HAP-1 (cell line): ENCODE measurements at regions not wholly inside any gene's neighbourhood (a gene's known extent, or its start where the extent isn't known, plus 50 kb on each side); places are given as distances from the start of the nearest gene placed in this dataset.
"Not testable (repeated sequence)": the region's sequence is repeated elsewhere in the genome, so short reads cannot be mapped to it uniquely, and the experiment has no call there.

Experiments
- DNase-seq, 2 experiments: peaks; one replicate each; pipeline ENCODE4 v3.0.0-alpha.2; 2016 to 2020; ENCODE audit warnings: low spot score in 2 of 2
- H3K27me3 ChIP-seq: fragments of 250-450 bp; sonication (Bioruptor Pico); 2 replicates; pipeline ENCODE4 v1.5.1; 2020; ENCODE audit warnings: low read depth, mild to moderate bottlenecking, moderate library complexity
- H3K36me3 ChIP-seq: fragments of 250-450 bp; sonication (Bioruptor Pico); replicated peaks from 2 replicates; pipeline ENCODE4 v1.5.1; 2020; ENCODE audit warnings: mild to moderate bottlenecking
- H3K4me1 ChIP-seq: fragments of 250-450 bp; sonication (Bioruptor Pico); 2 replicates; pipeline ENCODE4 v1.5.1; 2020; ENCODE audit warnings: mild to moderate bottlenecking
- H3K4me3 ChIP-seq: fragments of 250-450 bp; sonication (Bioruptor Pico); 2 replicates; pipeline ENCODE4 v1.5.1; 2020; ENCODE audit warnings: mild to moderate bottlenecking, moderate library complexity
- H3K9me3 ChIP-seq: fragments of 250-450 bp; sonication (Bioruptor Pico); 2 replicates; pipeline ENCODE4 v1.5.1; 2020; ENCODE audit warnings: mild to moderate bottlenecking, moderate library complexity
- in situ Hi-C: fragments of 300-500 bp; cut with MboI; formaldehyde crosslinking; loops from 3 replicates; pipeline ENCODE4 v1.14.3; 2020; ENCODE audit warnings: low sequenced_read_pairs, inconsistent platforms, mixed read lengths

- Histone ChIP-seq H3K4me1 (no peaks in the 10 kb centered on the region), H3K9me3 (no peaks in the 10 kb centered on the region), H3K27me3 (no peaks in the 10 kb centered on the region), H3K36me3 (no peaks in the 10 kb centered on the region), H3K4me3 (no peak overlapping the region)
- DNase-seq: no peak
- in situ Hi-C loops: no loop called here
These were observed 353.9 kb upstream of the LMCD1 start for GRCh38 chr3:8147711-8148110.

DNA sequence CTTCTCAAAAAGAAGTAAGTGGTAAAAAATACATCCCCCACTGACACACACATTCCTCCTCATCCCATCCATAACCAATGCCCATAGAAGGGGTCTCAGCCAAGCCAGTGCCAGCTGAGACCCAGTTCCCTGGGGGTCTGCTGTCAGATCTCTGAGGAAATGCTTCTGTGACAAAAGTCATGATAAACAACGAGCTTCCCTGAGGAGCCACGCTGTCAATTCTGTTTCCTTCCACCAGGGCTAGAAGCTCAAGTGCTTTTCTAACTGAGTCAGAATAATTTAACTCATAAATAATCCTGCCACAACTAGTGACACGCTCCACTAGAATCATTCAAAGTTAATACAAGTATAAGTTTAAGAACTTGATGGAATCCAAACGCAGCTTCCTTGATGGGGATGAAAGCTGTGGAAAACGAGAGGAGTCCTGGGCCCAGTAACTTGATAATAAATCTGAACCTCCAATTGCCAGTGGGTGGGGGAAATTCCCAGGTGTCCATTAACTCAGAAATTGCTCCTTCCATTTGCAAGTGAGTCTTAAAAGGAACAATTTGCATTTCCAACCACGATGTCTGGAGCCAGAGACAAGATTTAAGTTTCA lies 348.7 kb upstream of the LMCD1 start:
- Histone ChIP-seq H3K4me3 (no peak overlapping the region), H3K9me3 (no peaks in the 10 kb centered on the region), H3K4me1 (no peaks in the 10 kb centered on the region), H3K27me3 (no peaks in the 10 kb centered on the region), H3K36me3 (no peaks in the 10 kb centered on the region)
- no peak for DNase-seq
- in situ Hi-C loops: no loop called here

DNA sequence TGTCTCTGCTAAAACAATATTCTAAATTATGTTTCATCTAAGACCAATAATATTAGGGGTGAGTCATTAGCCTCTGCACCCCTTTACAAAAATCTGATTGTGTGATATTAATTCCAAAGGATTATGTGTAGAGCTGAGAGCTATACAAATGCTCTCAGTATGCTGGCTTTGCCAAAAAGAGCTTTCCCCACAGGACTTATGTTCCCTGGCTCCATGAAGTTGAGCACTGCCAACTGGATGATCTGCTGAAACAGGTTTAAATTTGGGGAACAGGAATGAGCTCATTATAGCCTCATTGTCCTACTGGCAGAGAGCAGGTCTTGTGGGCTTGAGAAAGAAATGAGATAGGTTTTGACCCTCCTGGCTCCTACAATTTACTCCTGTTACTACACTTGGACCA lies 347.8 kb upstream of the LMCD1 start:
- no peak for DNase-seq

GRCh38 chr3:8154617-8155016 lies 347.0 kb upstream of the LMCD1 start:
- Histone ChIP-seq H3K4me3 (no peak overlapping the region), H3K9me3 (no peaks in the 10 kb centered on the region), H3K27me3 (no peaks in the 10 kb centered on the region), H3K4me1 (no peaks in the 10 kb centered on the region), H3K36me3 (no peaks in the 10 kb centered on the region)
- no peak for DNase-seq
- in situ Hi-C loops: no loop called here

More for the DNA sequence above, 347.8 kb upstream of the LMCD1 start:
- in situ Hi-C loops: no loop called here
- Histone ChIP-seq H3K4me1 (no peaks in the 10 kb centered on the region), H3K36me3 (no peaks in the 10 kb centered on the region), H3K9me3 (no peaks in the 10 kb centered on the region), H3K4me3 (no peak overlapping the region), H3K27me3 (no peaks in the 10 kb centered on the region)

DNA sequence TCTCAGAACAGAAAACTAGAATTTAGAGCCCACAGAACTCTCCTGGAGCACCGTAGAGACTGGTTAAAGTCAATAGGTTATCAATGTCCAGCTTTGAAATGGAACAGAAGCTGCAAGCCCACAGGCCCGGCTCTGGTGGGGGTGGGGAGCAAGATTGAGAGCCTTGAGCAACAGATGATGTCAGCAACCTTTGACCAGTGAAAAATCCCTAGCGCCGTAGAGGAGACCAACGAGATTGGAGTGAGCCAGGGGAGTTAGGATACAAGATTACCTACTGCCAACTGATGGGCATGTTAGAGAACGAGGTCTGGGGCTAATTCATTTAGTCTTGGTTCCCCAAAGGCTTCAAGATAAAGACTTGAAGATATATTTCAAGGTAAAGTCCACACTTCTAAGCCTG lies 345.5 kb upstream of the LMCD1 start:
- in situ Hi-C loops: no loop called here
- H3K27me3 ChIP-seq: no peaks in the 10 kb centered on the region
- no peak for DNase-seq

DNA sequence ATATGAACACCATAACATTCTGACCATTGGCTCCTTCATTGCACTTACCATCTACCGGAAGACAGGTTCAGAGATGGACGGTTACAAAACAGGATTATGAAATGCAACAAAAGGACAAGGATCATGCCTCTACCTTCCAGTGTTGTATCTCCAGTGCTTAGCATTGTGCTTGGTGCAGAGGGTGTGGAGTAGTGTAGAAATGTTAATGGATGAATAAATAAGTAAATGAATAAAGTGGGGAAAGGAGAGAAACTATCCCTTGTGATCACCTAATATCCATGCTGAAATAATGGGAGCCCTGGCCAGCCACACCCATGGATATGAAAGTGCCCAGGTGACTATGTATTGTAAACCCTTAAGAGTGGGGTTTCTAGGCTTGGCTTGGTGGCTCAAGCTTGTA lies 344.8 kb upstream of the LMCD1 start:
- Histone ChIP-seq H3K36me3 (no peaks in the 10 kb centered on the region), H3K4me1 (no peaks in the 10 kb centered on the region), H3K27me3 (no peaks in the 10 kb centered on the region), H3K9me3 (no peaks in the 10 kb centered on the region), H3K4me3 (no peak overlapping the region)
- in situ Hi-C loops: no loop called here
- DNase-seq: no peak

More for the DNA sequence above, 345.5 kb upstream of the LMCD1 start:
- no peaks in the 10 kb centered on the region for H3K36me3 ChIP-seq
- H3K4me1 ChIP-seq: no peaks in the 10 kb centered on the region
- H3K4me3 ChIP-seq: no peak overlapping the region
- no peaks in the 10 kb centered on the region for H3K9me3 ChIP-seq

DNA sequence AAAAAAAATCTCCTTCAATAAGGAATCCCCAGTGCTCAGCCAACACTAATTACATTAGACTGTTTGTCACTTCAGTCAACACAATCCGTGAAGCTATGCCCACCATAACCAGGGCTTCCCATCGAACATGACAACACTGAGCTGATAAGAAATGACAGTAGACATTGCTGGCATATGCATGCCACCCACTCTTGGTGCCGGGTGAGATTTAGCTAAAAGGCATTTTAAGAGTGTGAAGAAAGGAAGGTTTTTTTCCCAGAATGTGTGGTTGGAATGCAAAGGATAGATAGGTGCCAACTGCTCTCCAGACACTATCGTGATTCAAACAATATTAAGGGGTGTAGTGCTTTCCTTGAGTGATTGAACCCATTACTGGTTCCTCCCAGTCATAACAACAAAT lies 344.0 kb upstream of the LMCD1 start:
- no peaks in the 10 kb centered on the region for H3K27me3 ChIP-seq
- in situ Hi-C loops: no loop called here
- no peaks in the 10 kb centered on the region for H3K9me3 ChIP-seq
- H3K4me1 ChIP-seq: no peaks in the 10 kb centered on the region
- H3K36me3 ChIP-seq: no peaks in the 10 kb centered on the region
- DNase-seq: no peak
- no peak overlapping the region for H3K4me3 ChIP-seq

DNA sequence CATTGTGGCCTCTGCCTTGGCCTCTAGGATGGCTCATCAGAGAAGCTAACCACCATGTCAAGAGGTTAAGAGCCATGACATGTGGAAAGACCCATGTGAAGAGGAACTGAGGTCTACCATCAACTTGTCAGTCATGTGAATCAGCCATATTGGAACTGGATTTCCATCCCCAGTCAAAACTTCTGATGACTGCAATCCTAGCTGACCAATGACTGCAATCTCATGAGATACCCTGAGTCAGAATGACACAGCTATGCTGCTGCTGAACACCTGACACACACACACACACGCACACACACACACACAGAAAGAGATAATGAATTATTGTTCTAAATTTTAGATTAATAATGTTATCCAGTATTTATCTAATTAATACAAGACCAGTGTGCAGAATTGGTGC lies 337.5 kb upstream of the LMCD1 start:
- Histone ChIP-seq H3K4me3 (no peak overlapping the region), H3K9me3 (no peaks in the 10 kb centered on the region), H3K27me3 (no peaks in the 10 kb centered on the region), H3K36me3 (no peaks in the 10 kb centered on the region), H3K4me1 (no peaks in the 10 kb centered on the region)
- no peak for DNase-seq
- in situ Hi-C loops: no loop called here

DNA sequence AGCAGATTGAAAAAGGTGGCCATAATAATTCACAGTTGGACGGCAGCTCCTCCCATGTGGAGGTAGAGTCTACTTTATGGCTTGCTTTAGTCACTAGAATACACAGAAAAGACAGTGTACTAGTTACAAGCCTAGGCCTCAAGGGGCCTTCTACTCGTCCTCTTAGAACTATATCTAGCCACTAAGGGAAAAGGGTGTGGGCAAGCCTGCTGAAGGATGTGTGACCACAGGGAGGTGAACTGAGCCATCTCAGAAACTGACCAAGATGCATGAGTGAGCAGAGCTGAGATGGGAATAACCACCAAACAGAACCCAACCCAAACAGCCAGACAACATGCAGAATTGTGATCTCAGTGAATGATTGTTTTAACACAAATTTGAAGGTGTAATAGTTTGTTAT lies 335.6 kb upstream of the LMCD1 start:
- no peak for DNase-seq
- H3K27me3 ChIP-seq: no peaks in the 10 kb centered on the region
- H3K9me3 ChIP-seq: no peaks in the 10 kb centered on the region
- H3K36me3 ChIP-seq: no peaks in the 10 kb centered on the region
- in situ Hi-C loops: no loop called here
- H3K4me3 ChIP-seq: no peak overlapping the region
- no peaks in the 10 kb centered on the region for H3K4me1 ChIP-seq

DNA sequence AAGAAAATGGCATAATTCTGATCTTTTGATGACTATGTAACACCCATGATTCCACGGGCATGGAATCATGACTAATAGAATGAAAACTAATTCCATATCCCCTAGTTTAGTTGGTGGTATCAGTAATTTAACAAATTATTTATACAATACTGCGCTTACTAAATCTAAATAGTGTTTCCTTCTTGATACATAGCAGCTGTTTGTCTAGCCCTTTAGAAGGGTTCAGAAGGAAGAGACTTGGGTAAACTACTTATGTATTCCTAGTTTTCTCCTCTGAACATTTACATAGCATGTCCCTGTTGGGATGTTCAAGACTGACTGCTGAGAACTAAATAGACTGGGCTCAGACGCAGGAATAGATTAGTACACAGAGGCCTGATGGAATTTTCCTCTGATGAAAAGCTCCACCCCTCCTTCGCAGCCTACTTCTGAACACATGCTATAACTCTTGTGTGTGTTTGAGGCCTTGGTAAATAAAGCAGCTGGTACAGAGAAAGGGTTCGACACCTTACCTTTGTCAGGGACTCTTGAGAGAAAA lies 330.6 kb upstream of the LMCD1 start:
- in situ Hi-C loops: no loop called here
- H3K36me3 ChIP-seq: no peaks in the 10 kb centered on the region
- DNase-seq: no peak
- H3K27me3 ChIP-seq: no peaks in the 10 kb centered on the region
- H3K4me3 ChIP-seq: no peak overlapping the region
- H3K4me1 ChIP-seq: no peaks in the 10 kb centered on the region
- no peaks in the 10 kb centered on the region for H3K9me3 ChIP-seq

DNA sequence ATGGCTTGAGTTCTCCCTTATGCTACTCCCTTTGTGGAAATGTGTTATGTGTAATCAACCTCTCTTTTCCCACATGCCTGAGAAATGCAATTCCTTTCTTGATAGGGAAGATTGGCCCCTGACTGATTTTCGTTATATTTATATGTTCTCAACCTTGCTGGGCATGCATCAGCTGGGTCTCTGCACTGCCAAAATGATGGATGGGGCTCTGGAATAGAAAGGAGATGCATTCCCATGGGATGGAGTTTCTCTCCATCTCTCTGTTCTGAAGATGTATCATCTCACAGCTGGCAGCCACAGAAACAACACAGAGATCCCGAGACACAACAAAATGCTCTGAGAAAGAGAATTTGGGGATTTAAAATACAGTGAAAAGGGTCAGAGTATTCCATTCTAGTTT lies 327.7 kb upstream of the LMCD1 start:
- DNase-seq: no peak
- in situ Hi-C loops: no loop called here
- Histone ChIP-seq H3K9me3 (no peaks in the 10 kb centered on the region), H3K4me3 (no peak overlapping the region), H3K4me1 (no peaks in the 10 kb centered on the region), H3K27me3 (no peaks in the 10 kb centered on the region), H3K36me3 (no peaks in the 10 kb centered on the region)

DNA sequence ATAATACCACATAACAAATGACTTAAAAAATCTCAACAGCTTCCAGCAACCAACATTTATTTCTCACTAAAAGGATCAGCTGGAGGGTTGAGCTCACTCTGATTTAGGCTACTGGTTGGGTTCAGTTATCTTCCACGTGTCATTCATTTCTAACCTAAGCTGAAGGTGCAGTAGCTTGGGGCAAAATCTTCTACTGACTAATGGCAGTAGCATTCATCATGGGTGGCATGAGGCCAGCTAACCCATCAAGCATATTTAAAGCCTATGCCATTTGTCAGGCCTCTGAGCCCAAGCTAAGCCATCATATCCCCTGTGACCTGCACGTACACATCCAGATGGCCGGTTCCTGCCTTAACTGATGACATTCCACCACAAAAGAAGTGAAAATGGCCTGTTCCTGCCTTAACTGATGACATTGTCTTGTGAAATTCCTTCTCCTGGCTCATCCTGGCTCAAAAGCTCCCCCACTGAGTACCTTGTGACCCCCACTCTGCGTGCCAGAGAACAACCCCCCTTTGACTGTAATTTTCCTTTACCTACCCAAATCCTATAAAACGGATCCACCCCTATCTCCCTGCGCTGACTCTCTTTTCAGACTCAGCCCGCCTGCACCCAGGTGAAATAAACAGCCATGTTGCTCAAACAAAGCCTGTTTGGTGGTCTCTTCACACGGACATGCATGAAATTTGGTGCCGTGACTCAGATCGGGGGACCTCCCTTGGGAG lies 324.7 kb upstream of the LMCD1 start:
- H3K27me3 ChIP-seq, H3K4me1 ChIP-seq, in situ Hi-C loops, DNase-seq, H3K9me3 ChIP-seq, H3K36me3 ChIP-seq, H3K4me3 ChIP-seq: not testable (repeated sequence)

- H3K36me3 ChIP-seq, in situ Hi-C loops, H3K4me3 ChIP-seq: not testable (repeated sequence)
These were observed 323.1 kb upstream of the LMCD1 start for GRCh38 chr3:8178516-8178915.

GRCh38 chr3:8182904-8183303 lies 318.7 kb upstream of the LMCD1 start:
- H3K27me3 ChIP-seq: no peaks in the 10 kb centered on the region
- no peaks in the 10 kb centered on the region for H3K4me1 ChIP-seq
- H3K4me3 ChIP-seq: no peak overlapping the region
- no peak for DNase-seq
- no peaks in the 10 kb centered on the region for H3K9me3 ChIP-seq
- no peaks in the 10 kb centered on the region for H3K36me3 ChIP-seq
- in situ Hi-C loops: no loop called here

More at GRCh38 chr3:8178516-8178915, 323.1 kb upstream of the LMCD1 start:
- H3K9me3 ChIP-seq, H3K27me3 ChIP-seq, DNase-seq, H3K4me1 ChIP-seq: not testable (repeated sequence)
